ENCODE measurements at regions not wholly inside any gene's neighbourhood (a gene's known extent, or its start where the extent isn't known, plus 50 kb on each side); places are given as distances from the start of the nearest gene placed in this dataset.

DNA sequence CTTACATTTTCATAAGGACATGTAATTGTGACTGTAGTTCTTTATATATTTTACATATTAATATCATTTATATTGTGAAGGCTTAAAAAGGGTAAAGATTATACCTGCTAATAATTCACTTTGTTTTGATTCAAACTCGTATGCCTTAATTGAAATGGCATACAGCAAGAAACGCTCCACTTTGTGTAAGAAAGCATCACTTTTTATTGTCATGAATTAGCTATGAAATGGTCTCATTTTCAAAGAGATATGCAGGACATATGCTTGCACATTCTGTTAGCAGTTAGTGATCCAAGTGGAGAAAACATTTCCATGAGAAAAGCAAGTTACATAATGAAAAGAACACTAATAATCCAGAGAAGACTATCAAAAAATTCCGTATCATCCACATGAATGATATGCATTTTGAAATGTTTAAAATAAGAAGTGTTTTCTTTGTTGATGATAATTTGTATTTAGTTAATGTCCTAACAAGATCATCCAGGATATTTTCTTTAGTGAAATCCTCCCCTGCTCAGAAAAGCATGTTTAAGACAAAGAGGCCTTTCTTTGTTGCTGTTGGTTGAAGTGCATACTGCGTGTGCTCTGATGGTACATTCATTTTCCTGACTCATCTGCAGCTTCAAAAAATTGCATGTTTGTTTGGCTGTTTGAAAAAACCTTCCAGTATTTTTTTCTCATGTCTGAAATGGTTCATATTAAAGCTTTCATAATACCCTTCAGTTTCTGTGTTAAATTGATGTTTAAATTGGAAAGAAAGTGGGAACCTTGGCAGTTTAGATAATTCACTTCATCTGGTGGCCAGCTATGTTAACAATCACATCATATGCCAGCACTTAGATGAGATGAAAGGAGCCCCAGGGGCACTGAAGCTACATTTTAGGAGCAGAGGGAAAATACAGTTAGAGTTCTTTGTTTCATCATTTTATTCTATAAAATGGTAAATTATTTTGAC lies 242.2 kb downstream of the CSNK1G3 start (continued):
- TF ChIP-seq, protein P1, sequence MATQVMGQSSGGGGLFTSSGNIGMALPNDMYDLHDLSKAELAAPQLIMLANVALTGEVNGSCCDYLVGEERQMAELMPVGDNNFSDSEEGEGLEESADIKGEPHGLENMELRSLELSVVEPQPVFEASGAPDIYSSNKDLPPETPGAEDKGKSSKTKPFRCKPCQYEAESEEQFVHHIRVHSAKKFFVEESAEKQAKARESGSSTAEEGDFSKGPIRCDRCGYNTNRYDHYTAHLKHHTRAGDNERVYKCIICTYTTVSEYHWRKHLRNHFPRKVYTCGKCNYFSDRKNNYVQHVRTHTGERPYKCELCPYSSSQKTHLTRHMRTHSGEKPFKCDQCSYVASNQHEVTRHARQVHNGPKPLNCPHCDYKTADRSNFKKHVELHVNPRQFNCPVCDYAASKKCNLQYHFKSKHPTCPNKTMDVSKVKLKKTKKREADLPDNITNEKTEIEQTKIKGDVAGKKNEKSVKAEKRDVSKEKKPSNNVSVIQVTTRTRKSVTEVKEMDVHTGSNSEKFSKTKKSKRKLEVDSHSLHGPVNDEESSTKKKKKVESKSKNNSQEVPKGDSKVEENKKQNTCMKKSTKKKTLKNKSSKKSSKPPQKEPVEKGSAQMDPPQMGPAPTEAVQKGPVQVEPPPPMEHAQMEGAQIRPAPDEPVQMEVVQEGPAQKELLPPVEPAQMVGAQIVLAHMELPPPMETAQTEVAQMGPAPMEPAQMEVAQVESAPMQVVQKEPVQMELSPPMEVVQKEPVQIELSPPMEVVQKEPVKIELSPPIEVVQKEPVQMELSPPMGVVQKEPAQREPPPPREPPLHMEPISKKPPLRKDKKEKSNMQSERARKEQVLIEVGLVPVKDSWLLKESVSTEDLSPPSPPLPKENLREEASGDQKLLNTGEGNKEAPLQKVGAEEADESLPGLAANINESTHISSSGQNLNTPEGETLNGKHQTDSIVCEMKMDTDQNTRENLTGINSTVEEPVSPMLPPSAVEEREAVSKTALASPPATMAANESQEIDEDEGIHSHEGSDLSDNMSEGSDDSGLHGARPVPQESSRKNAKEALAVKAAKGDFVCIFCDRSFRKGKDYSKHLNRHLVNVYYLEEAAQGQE (IDR thresholded peaks at IDR 0.05; ENCODE audit: low read depth, low read length): no peak
- TF ChIP-seq RFX5 (IDR thresholded peaks at IDR 0.05; ENCODE audit: low read length): no peak
- TF ChIP-seq, protein P2, sequence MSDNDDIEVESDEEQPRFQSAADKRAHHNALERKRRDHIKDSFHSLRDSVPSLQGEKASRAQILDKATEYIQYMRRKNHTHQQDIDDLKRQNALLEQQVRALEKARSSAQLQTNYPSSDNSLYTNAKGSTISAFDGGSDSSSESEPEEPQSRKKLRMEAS (IDR thresholded peaks at IDR 0.05; ENCODE audit: low read depth): no peak
- TF ChIP-seq TCF12 (IDR thresholded peaks at IDR 0.05): peak; percentile 65
- TF ChIP-seq SMC3 (IDR thresholded peaks at IDR 0.05; ENCODE audit: low read depth, low read length): no peak
- TF ChIP-seq ELF1 (IDR thresholded peaks at IDR 0.05): no peak
- TF ChIP-seq JUND (IDR thresholded peaks at IDR 0.05): no peak; the same call in 1 of the 2 replicates
- peak; percentile 27; the same call in 1 of the 2 replicates for TF ChIP-seq RAD21 (IDR thresholded peaks at IDR 0.05; ENCODE audit: low read length)
- 0 out of 2 replicates have a peak, but pooled peaks have one; percentile 16 for TF ChIP-seq POLR2AphosphoS5 (IDR thresholded peaks at IDR 0.05; ENCODE audit: low read depth, low read length)
- TF ChIP-seq NFIC (IDR thresholded peaks at IDR 0.05; ENCODE audit: borderline replicate concordance): 0 out of 2 replicates have a peak, but pooled peaks have one; percentile 3
- no peak for TF ChIP-seq RCOR1 (IDR thresholded peaks at IDR 0.05; ENCODE audit: low read length)

DNA sequence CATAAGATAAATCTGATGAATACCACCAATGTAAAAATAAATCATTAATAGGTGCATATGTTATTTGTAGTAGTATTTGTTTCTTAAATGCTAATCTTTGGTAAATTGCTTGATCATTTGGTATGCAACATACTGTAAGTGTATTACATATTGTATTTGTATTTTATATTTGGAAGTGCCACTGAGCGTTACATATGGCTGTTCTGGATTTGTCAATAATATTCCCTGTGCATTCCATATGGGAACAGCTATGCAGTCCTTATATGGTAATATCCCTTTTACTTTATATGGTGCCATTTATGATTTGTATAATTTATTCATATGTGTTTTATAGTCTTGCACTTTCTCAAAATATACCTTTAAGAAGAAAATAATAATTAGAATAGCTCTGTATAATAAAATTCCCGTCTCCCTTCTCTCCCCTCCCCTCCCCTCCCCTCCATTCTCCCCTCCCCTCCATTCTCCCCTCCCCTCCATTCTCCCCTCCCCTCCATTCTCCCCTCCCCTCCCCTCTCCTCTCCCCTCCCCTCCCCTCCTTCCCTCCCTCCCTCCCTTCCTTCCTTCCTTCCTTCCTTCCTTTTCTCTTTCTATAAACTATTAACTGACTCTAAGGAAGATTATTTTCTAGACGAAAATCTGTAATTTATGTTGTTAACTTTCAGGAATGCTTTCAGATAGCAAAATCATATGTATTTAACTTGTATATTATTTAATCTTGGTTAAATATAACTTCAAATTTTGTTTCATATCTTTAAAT lies 241.4 kb downstream of the CSNK1G3 start:
- no peak for DNase-seq
- H2AFZ ChIP-seq (ENCODE audit: low read depth): no peak overlapping the region
- no peak overlapping the region for H3K4me3 ChIP-seq (ENCODE audit: low read depth in 2 of 2, low read length in 1 of 2)
- no peaks in the 10 kb centered on the region for H3K79me2 ChIP-seq (ENCODE audit: insufficient read depth)
- no peaks in the 10 kb centered on the region for H3K9me2 ChIP-seq
- H3K27me3 ChIP-seq (ENCODE audit: insufficient read depth): no peaks in the 10 kb centered on the region
- peak overlapping the region; percentile 90 to 95 for H3K27ac ChIP-seq (ENCODE audit: low read depth in 2 of 2, low read length in 1 of 2)
- ChIA-PET CTCF (no interaction called here), POLR2A (no interaction called here)
- H3K4me2 ChIP-seq: no peak overlapping the region
- peaks cover 27 to 43% of the 10 kb centered on the region in 2 experiments for H3K4me1 ChIP-seq (ENCODE audit: control insufficient read depth in 1 of 2, insufficient read depth in 2 of 2, low read depth in 1 of 2, low read length in 1 of 2)
- 82% methylated on average over 3 of the region's 3 CpGs for WGBS (ENCODE audit: low lambda C conversion rate)
- H3K9me3 ChIP-seq: no peaks in the 10 kb centered on the region
- H4K20me1 ChIP-seq (ENCODE audit: insufficient read depth): no peaks in the 10 kb centered on the region
- peaks cover 0 to under 1% of the 10 kb centered on the region in 2 experiments for H3K36me3 ChIP-seq (replicated peaks in 1 of 2; ENCODE audit: control insufficient read depth in 1 of 2, insufficient read depth in 2 of 2, low read length in 1 of 2)
- no peak overlapping the region for H3K9ac ChIP-seq
- H3F3A ChIP-seq (replicated peaks; ENCODE audit: insufficient read depth): peaks cover 51% of the 10 kb centered on the region
- TF ChIP-seq NRF1 (IDR thresholded peaks at IDR 0.05; ENCODE audit: low read depth, low read length): no peak
- no peak for TF ChIP-seq RCOR1 (IDR thresholded peaks at IDR 0.05; ENCODE audit: low read length)
- no peak for TF ChIP-seq GATA2 (CRISPR knock-in tag; IDR thresholded peaks at IDR 0.05)
- no peak for TF ChIP-seq FOXM1 (IDR thresholded peaks at IDR 0.05; ENCODE audit: low read depth)
- TF ChIP-seq, protein P3, sequence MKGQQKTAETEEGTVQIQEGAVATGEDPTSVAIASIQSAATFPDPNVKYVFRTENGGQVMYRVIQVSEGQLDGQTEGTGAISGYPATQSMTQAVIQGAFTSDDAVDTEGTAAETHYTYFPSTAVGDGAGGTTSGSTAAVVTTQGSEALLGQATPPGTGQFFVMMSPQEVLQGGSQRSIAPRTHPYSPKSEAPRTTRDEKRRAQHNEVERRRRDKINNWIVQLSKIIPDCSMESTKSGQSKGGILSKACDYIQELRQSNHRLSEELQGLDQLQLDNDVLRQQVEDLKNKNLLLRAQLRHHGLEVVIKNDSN (IDR thresholded peaks at IDR 0.05; ENCODE audit: borderline replicate concordance, low read depth): no peak
- no peak for TF ChIP-seq TEAD4 (IDR thresholded peaks at IDR 0.05; ENCODE audit: borderline replicate concordance, insufficient read depth)
- TF ChIP-seq JUND (IDR thresholded peaks at IDR 0.05): no peak
- TF ChIP-seq EZH2phosphoT487 (IDR thresholded peaks at IDR 0.05; ENCODE audit: borderline replicate concordance, low read depth): no peak
- no peak for TF ChIP-seq TCF12 (IDR thresholded peaks at IDR 0.05)
- no peak for TF ChIP-seq EP300 (IDR thresholded peaks at IDR 0.05; ENCODE audit: borderline replicate concordance in 1 of 2, low read depth in 1 of 2, low read length in 1 of 2)
- TF ChIP-seq FOXJ3 (CRISPR knock-in tag; IDR thresholded peaks at IDR 0.05): no peak
- no peak for TF ChIP-seq GABPA (IDR thresholded peaks at IDR 0.05; ENCODE audit: low read depth)
- TF ChIP-seq, protein P4, sequence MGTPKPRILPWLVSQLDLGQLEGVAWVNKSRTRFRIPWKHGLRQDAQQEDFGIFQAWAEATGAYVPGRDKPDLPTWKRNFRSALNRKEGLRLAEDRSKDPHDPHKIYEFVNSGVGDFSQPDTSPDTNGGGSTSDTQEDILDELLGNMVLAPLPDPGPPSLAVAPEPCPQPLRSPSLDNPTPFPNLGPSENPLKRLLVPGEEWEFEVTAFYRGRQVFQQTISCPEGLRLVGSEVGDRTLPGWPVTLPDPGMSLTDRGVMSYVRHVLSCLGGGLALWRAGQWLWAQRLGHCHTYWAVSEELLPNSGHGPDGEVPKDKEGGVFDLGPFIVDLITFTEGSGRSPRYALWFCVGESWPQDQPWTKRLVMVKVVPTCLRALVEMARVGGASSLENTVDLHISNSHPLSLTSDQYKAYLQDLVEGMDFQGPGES (IDR thresholded peaks at IDR 0.05; ENCODE audit: low read depth, low read length): no peak
- TF ChIP-seq MEF2A (IDR thresholded peaks at IDR 0.05; ENCODE audit: borderline replicate concordance, low read depth): no peak
- TF ChIP-seq SMC3 (IDR thresholded peaks at IDR 0.05; ENCODE audit: low read depth, low read length): no peak

All from SK-N-SH (cell line).